Immature natural killer cell (primary cell): ENCODE measurements at regions not wholly inside any gene's neighbourhood (a gene's known extent, or its start where the extent isn't known, plus 50 kb on each side); places are given as distances from the start of the nearest gene placed in this dataset.
A peak's percentile ranks its signal among the peaks of the same experiment; 100 is the strongest.

Experiments
- DNase-seq, 3 donors: peaks; one replicate each; pipeline ENCODE4 v3.0.0; 2022; ENCODE audit warnings: mixed read lengths in 1 of 3
- H3K27ac Mint-ChIP-seq, 6 donors: one replicate each; pipeline ENCODE4 v1.8.0; 2020; ENCODE audit warnings: mixed read lengths in 6 of 6, mild to moderate bottlenecking in 5 of 6, inconsistent platforms in 4 of 6, moderate library complexity in 3 of 6
- H3K27me3 Mint-ChIP-seq, 3 donors: one replicate each; pipeline ENCODE4 v1.8.0; 2020 to 2021; ENCODE audit warnings: low read depth in 3 of 3, mild to moderate bottlenecking in 3 of 3, mixed read lengths in 3 of 3, moderate library complexity in 3 of 3, inconsistent platforms in 1 of 3
- H3K36me3 Mint-ChIP-seq, 3 donors: one replicate each; pipeline ENCODE4 v1.8.0; 2020; ENCODE audit warnings: mixed read lengths in 3 of 3, inconsistent platforms in 2 of 3, mild to moderate bottlenecking in 2 of 3
- H3K4me1 Mint-ChIP-seq, 2 donors: one replicate each; pipeline ENCODE4 v1.8.0; 2020; ENCODE audit warnings: inconsistent platforms in 2 of 2, mild to moderate bottlenecking in 2 of 2, mixed read lengths in 2 of 2, moderate library complexity in 1 of 2
- H3K4me3 Mint-ChIP-seq, 5 donors: one replicate each; pipeline ENCODE4 v1.8.0; 2020; ENCODE audit warnings: mild to moderate bottlenecking in 5 of 5, mixed read lengths in 5 of 5, inconsistent platforms in 3 of 5, moderate library complexity in 3 of 5
- H3K9me3 Mint-ChIP-seq, 6 donors: one replicate each; pipeline ENCODE4 v1.8.0; 2020; ENCODE audit warnings: mild to moderate bottlenecking in 6 of 6, mixed read lengths in 6 of 6, inconsistent platforms in 4 of 6, moderate library complexity in 3 of 6

- no peaks in the 10 kb centered on the region for H3K36me3 Mint-ChIP-seq
- no peaks in the 10 kb centered on the region for H3K4me1 Mint-ChIP-seq
- peaks cover 8 to 9% (median 8%) of the 10 kb centered on the region in 3 donors for H3K27me3 Mint-ChIP-seq
- H3K9me3 Mint-ChIP-seq, result no peaks in the 10 kb centered on the region
- no peak overlapping the region for H3K4me3 Mint-ChIP-seq
- DNase-seq, result no peak
- no peak overlapping the region for H3K27ac Mint-ChIP-seq
Observed at GRCh38 chr11:130546438-130546837, 98.0 kb downstream of the ADAMTS15 start.

GRCh38 chr11:130546901-130547694, 98.7 kb downstream of the ADAMTS15 start:
- H3K4me1 Mint-ChIP-seq, result no peaks in the 10 kb centered on the region
- H3K27me3 Mint-ChIP-seq, result peaks cover 4 to 9% (median 8%) of the 10 kb centered on the region in 3 donors
- H3K9me3 Mint-ChIP-seq, result no peaks in the 10 kb centered on the region
- no peak overlapping the region for H3K27ac Mint-ChIP-seq
- no peaks in the 10 kb centered on the region for H3K36me3 Mint-ChIP-seq
- no peak for DNase-seq
- H3K4me3 Mint-ChIP-seq, result no peak overlapping the region

GRCh38 chr11:130547761-130548490, 99.5 kb downstream of the ADAMTS15 start:
- no peak for DNase-seq
- Mint-ChIP-seq H3K9me3 (no peaks in the 10 kb centered on the region), H3K4me3 (no peak overlapping the region), H3K27me3 (peaks cover 4 to 5% (median 5%) of the 10 kb centered on the region in 3 donors), H3K36me3 (no peaks in the 10 kb centered on the region), H3K4me1 (no peaks in the 10 kb centered on the region), H3K27ac (no peak overlapping the region)

- Mint-ChIP-seq H3K4me3 (no peak overlapping the region), H3K27ac (no peak overlapping the region), H3K27me3 (peaks cover 4 to 5% (median 5%) of the 10 kb centered on the region in 3 donors), H3K9me3 (no peaks in the 10 kb centered on the region), H3K36me3 (no peaks in the 10 kb centered on the region), H3K4me1 (no peaks in the 10 kb centered on the region)
- DNase-seq, result no peak
Observed at GRCh38 chr11:130548491-130548833, 100.0 kb downstream of the ADAMTS15 start.

- DNase-seq, result no peak
- H3K9me3 Mint-ChIP-seq, result no peaks in the 10 kb centered on the region
- no peak overlapping the region for H3K27ac Mint-ChIP-seq
Observed at GRCh38 chr11:130549393-130549999, 101.1 kb downstream of the ADAMTS15 start.

GRCh38 chr11:130550150-130550549, 101.7 kb downstream of the ADAMTS15 start:
- Mint-ChIP-seq H3K9me3 (no peaks in the 10 kb centered on the region), H3K4me1 (no peaks in the 10 kb centered on the region), H3K4me3 (no peak overlapping the region), H3K27me3 (peaks cover 3 to 5% (median 4%) of the 10 kb centered on the region in 3 donors), H3K36me3 (no peaks in the 10 kb centered on the region), H3K27ac (no peak overlapping the region)
- DNase-seq, result no peak

More at GRCh38 chr11:130549393-130549999, 101.1 kb downstream of the ADAMTS15 start:
- H3K36me3 Mint-ChIP-seq, result no peaks in the 10 kb centered on the region
- no peaks in the 10 kb centered on the region for H3K4me1 Mint-ChIP-seq
- H3K4me3 Mint-ChIP-seq, result no peak overlapping the region
- H3K27me3 Mint-ChIP-seq, result peaks cover 5 to 6% (median 5%) of the 10 kb centered on the region in 3 donors

- H3K27ac Mint-ChIP-seq, result no peak overlapping the region
- DNase-seq, result no peak
Observed at GRCh38 chr11:130550984-130551383, 102.5 kb downstream of the ADAMTS15 start.

GRCh38 chr11:130551388-130551787, 102.9 kb downstream of the ADAMTS15 start:
- Mint-ChIP-seq H3K27me3 (peaks cover 2 to 4% (median 4%) of the 10 kb centered on the region in 3 donors), H3K27ac (no peak overlapping the region), H3K36me3 (no peaks in the 10 kb centered on the region), H3K4me1 (no peaks in the 10 kb centered on the region), H3K9me3 (no peaks in the 10 kb centered on the region), H3K4me3 (no peak overlapping the region)
- DNase-seq, result no peak

More at GRCh38 chr11:130550984-130551383, 102.5 kb downstream of the ADAMTS15 start:
- no peaks in the 10 kb centered on the region for H3K4me1 Mint-ChIP-seq
- H3K36me3 Mint-ChIP-seq, result no peaks in the 10 kb centered on the region
- peaks cover 2 to 5% (median 4%) of the 10 kb centered on the region in 3 donors for H3K27me3 Mint-ChIP-seq
- H3K4me3 Mint-ChIP-seq, result no peak overlapping the region
- no peaks in the 10 kb centered on the region for H3K9me3 Mint-ChIP-seq

- Mint-ChIP-seq H3K4me3 (no peak overlapping the region), H3K27me3 (peaks cover under 1 to 3% (median 2%) of the 10 kb centered on the region in 3 donors), H3K4me1 (no peaks in the 10 kb centered on the region), H3K9me3 (no peaks in the 10 kb centered on the region), H3K27ac (no peak overlapping the region), H3K36me3 (no peaks in the 10 kb centered on the region)
- DNase-seq, result no peak
Observed at GRCh38 chr11:130553306-130553705, 104.9 kb downstream of the ADAMTS15 start.

GRCh38 chr11:130554241-130555055, 106.0 kb downstream of the ADAMTS15 start:
- Mint-ChIP-seq H3K9me3 (no peaks in the 10 kb centered on the region), H3K36me3 (no peaks in the 10 kb centered on the region), H3K27me3 (peaks cover 0 to 3% (median 2%) of the 10 kb centered on the region in 3 donors), H3K27ac (no peak overlapping the region), H3K4me3 (no peak overlapping the region), H3K4me1 (no peaks in the 10 kb centered on the region)
- DNase-seq, result no peak

GRCh38 chr11:130555251-130555841, 106.9 kb downstream of the ADAMTS15 start:
- H3K27ac Mint-ChIP-seq, result no peak overlapping the region
- no peaks in the 10 kb centered on the region for H3K4me1 Mint-ChIP-seq
- no peaks in the 10 kb centered on the region for H3K9me3 Mint-ChIP-seq
- no peak overlapping the region for H3K4me3 Mint-ChIP-seq
- DNase-seq, result no peak
- no peaks in the 10 kb centered on the region for H3K36me3 Mint-ChIP-seq
- H3K27me3 Mint-ChIP-seq, result peaks cover 0 to 3% (median 2%) of the 10 kb centered on the region in 3 donors

GRCh38 chr11:130560000-130560780, 111.7 kb downstream of the ADAMTS15 start:
- no peaks in the 10 kb centered on the region for H3K9me3 Mint-ChIP-seq
- no peak overlapping the region for H3K4me3 Mint-ChIP-seq
- H3K27ac Mint-ChIP-seq, result peak overlapping the region in 1 of 6 donors; percentile 14
- no peak for DNase-seq
- H3K4me1 Mint-ChIP-seq, result peaks cover 22% of the 10 kb centered on the region in 2 donors
- no peaks in the 10 kb centered on the region for H3K36me3 Mint-ChIP-seq
- H3K27me3 Mint-ChIP-seq, result peaks cover 0 to 2% (median 1%) of the 10 kb centered on the region in 3 donors
